Calu3 (cell line): ENCODE measurements at regions not wholly inside any gene's neighbourhood (a gene's known extent, or its start where the extent isn't known, plus 50 kb on each side); places are given as distances from the start of the nearest gene placed in this dataset.

Experiments used
- BruUV-seq: library from RNA; stranded (reverse); fragments of 400-500 nt; replicated peaks from 2 replicates; lab custom pipeline; 2021; lab: Mats Ljungman, UMichigan
- CTCF ChIA-PET: fragments of 300-600 bp; sonication (Branson Sonifier 250); formaldehyde crosslinking; loops from one replicate; lab custom pipeline; 2022; ENCODE audit warnings: antibody characterized with exemption; lab: Charles Lee
- DNase-seq: peaks from one replicate; pipeline ENCODE4 v3.0.0; 2022
- H3K27ac Mint-ChIP-seq: one replicate; pipeline ENCODE4 v1.8.0; 2022; ENCODE audit warnings: mixed read lengths; ENCODE audit not compliant: unreplicated experiment
- H3K27me3 Mint-ChIP-seq: one replicate; pipeline ENCODE4 v1.8.0; 2022; ENCODE audit warnings: mixed read lengths; ENCODE audit not compliant: unreplicated experiment
- H3K36me3 Mint-ChIP-seq: one replicate; pipeline ENCODE4 v1.8.0; 2022; ENCODE audit warnings: mild to moderate bottlenecking, moderate library complexity, mixed read lengths; ENCODE audit not compliant: insufficient read depth, unreplicated experiment
- H3K4me1 Mint-ChIP-seq: one replicate; pipeline ENCODE4 v1.8.0; 2022; ENCODE audit warnings: mild to moderate bottlenecking, low read depth, mixed read lengths; ENCODE audit not compliant: unreplicated experiment
- H3K4me3 Mint-ChIP-seq: one replicate; pipeline ENCODE4 v1.8.0; 2022; ENCODE audit warnings: mild to moderate bottlenecking, low read depth, moderate library complexity, mixed read lengths; ENCODE audit not compliant: unreplicated experiment
- H3K9me3 Mint-ChIP-seq: one replicate; pipeline ENCODE4 v1.8.0; 2022; ENCODE audit warnings: low read depth, mixed read lengths; ENCODE audit not compliant: unreplicated experiment
- intact Hi-C: fragments of 100-400 bp; cut with micrococcal nuclease; formaldehyde crosslinking; loops from one replicate; pipeline ENCODE4 v1.10.0; 2022; ENCODE audit not compliant: unreplicated experiment
- TF ChIP-seq, protein P1 (sequence below): fragments of 200-600 bp; IDR thresholded peaks from one replicate; pipeline ENCODE4 v1.8.0; 2022; ENCODE audit warnings: antibody characterized with exemption; ENCODE audit not compliant: unreplicated experiment

DNA sequence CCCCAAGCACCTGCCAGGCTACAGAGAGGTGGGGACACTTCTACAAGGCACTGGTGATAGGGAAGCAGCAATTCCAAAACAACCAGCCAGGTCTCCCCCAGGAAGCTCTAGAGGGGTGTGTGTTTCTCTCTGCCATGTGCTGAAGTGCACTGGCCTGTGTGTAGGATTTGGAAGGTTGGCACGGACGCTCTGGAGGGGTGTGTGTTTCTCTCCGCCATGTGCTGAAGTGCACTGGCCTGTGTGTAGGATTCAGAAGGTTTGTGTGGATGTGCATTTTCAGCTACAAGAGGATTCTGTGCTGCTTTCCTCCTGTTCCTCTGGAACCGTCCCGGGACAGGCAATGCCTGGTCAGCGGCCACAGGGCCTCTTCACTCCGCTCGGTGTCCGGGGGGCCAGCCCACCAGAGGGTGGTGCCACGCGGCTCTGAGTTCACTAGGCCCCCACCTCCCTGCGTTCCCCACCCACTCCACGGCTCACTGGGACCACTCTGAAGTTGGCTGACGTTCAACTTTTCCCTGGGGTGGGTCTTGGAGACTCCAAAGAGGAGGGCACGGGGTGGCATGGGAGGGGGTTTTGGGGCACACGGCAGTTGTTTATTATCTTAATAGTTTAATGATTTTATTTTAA is 552.8 kb downstream of the BRD1 start:
- intact Hi-C loops, result no loop called here

DNA sequence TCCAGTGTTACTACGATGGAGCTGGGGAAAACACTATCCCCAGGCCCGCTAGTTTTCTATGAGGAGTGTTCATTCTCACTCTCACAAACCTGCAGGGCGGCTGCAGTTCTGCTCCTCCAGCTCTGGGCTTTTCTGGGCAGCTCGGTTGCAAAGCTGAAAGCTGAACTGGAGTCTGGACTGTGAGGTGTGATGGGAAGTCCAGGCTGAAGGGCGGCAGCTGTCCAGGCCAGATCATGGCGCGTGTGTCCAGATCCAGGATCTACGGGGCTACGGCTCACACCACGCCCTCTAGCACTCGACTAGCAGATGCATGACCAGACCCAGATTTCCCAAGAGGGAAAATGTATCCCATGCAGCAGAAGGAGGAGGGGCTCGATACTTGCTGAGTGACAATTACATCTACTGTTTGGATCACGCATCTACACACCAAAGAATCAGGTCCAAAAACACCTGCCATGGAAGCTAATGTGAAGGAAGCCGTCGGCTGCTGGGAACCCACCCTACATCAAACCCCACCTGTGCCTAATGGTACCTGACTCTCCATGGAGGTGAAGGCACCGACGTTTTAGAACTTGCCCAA is 555.0 kb downstream of the BRD1 start:
- no peak overlapping the region for H3K4me3 Mint-ChIP-seq
- DNase-seq, result no peak
- no TSS peak for BruUV-seq
- intact Hi-C loops, result no loop called here
- peaks cover 23% of the 10 kb centered on the region for H3K9me3 Mint-ChIP-seq
- H3K27ac Mint-ChIP-seq, result no peak overlapping the region
- TF ChIP-seq, protein P1, sequence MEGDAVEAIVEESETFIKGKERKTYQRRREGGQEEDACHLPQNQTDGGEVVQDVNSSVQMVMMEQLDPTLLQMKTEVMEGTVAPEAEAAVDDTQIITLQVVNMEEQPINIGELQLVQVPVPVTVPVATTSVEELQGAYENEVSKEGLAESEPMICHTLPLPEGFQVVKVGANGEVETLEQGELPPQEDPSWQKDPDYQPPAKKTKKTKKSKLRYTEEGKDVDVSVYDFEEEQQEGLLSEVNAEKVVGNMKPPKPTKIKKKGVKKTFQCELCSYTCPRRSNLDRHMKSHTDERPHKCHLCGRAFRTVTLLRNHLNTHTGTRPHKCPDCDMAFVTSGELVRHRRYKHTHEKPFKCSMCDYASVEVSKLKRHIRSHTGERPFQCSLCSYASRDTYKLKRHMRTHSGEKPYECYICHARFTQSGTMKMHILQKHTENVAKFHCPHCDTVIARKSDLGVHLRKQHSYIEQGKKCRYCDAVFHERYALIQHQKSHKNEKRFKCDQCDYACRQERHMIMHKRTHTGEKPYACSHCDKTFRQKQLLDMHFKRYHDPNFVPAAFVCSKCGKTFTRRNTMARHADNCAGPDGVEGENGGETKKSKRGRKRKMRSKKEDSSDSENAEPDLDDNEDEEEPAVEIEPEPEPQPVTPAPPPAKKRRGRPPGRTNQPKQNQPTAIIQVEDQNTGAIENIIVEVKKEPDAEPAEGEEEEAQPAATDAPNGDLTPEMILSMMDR, result no peak
- no peaks in the 10 kb centered on the region for H3K27me3 Mint-ChIP-seq
- H3K36me3 Mint-ChIP-seq, result no peaks in the 10 kb centered on the region
- no peaks in the 10 kb centered on the region for H3K4me1 Mint-ChIP-seq
- CTCF ChIA-PET, result no interaction called here

More for the DNA sequence above, 552.8 kb downstream of the BRD1 start:
- Mint-ChIP-seq H3K4me1 (no peaks in the 10 kb centered on the region), H3K4me3 (no peak overlapping the region), H3K27me3 (no peaks in the 10 kb centered on the region), H3K36me3 (no peaks in the 10 kb centered on the region), H3K27ac (no peak overlapping the region), H3K9me3 (peaks cover 16% of the 10 kb centered on the region)
- TF ChIP-seq, protein P1, result no peak
- BruUV-seq, result no TSS peak
- no peak for DNase-seq
- CTCF ChIA-PET, result interaction anchor here (0.6 kb wide), 1 partner anchor 958 kb away, joined by 4 read pairs; no protein-coding TSS in a partner anchor

DNA sequence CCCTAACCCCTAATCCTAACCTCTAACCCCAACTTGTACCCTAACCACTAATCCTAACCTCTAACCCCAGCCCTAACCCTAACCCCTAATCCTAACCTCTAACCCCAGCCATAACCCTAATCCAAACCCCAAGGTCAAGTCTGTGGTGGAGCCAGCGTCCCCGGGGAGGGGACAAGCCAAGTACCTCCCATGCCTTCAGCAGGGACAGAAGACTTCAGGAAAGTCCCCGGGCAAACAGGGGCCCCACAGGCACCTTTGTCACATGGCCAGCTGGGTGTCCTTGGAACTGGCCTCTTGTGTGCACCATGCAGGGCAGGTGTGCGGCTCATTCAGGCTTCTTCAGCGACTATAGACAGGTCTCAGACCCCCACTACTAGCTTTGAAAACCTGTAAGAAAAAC is 555.8 kb downstream of the BRD1 start:
- intact Hi-C loops, result no loop called here
- Mint-ChIP-seq H3K27ac (no peak overlapping the region), H3K36me3 (no peaks in the 10 kb centered on the region), H3K27me3 (no peaks in the 10 kb centered on the region), H3K4me3 (no peak overlapping the region), H3K9me3 (peaks cover 26% of the 10 kb centered on the region), H3K4me1 (no peaks in the 10 kb centered on the region)
- TF ChIP-seq, protein P1, result no peak
- CTCF ChIA-PET, result no interaction called here
- DNase-seq, result no peak
- BruUV-seq, result no TSS peak

DNA sequence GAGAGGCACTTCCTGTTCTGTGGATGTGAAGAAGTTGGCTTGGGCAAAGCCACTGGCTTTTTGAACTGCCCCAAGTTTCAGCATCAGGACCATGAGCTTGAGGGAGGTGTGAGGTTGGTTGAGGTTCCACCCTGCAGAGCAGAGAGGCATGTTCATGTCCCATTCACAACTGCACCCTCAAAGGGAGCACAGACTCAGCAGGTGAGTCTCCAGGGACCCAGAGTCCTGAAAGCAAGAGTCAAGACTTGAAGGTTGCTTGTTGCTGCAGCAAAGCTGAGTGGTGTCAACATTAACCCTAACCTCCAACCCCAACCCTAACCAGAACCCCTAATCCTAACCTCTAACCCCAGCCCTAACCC is 556.3 kb downstream of the BRD1 start:
- TF ChIP-seq, protein P1, result no peak
- H3K9me3 Mint-ChIP-seq, result peaks cover 26% of the 10 kb centered on the region
- CTCF ChIA-PET, result no interaction called here
- no peak for DNase-seq
- no peaks in the 10 kb centered on the region for H3K4me1 Mint-ChIP-seq
- no TSS peak for BruUV-seq
- intact Hi-C loops, result no loop called here
- H3K4me3 Mint-ChIP-seq, result no peak overlapping the region
- H3K36me3 Mint-ChIP-seq, result no peaks in the 10 kb centered on the region
- H3K27me3 Mint-ChIP-seq, result no peaks in the 10 kb centered on the region
- H3K27ac Mint-ChIP-seq, result no peak overlapping the region
